Mesenteric fat pad (tissue), 1 donor: ENCODE measurements at regions not wholly inside any gene's neighbourhood (a gene's known extent, or its start where the extent isn't known, plus 50 kb on each side); places are given as distances from the start of the nearest gene placed in this dataset.
"Not testable (repeated sequence)": the region's sequence is repeated elsewhere in the genome, so short reads cannot be mapped to it uniquely, and the experiment has no call there.

Source experiments
- DNase-seq: peaks from one replicate; pipeline ENCODE4 v3.0.0-alpha.2; 2020; ENCODE audit warnings: low spot score
- donor health status: DM: yes; HTN: yes; CAD: no.

- DNase-seq: not testable (repeated sequence)
These were observed 142.2 kb upstream of the ZNF722 start for GRCh38 chr7:63856466-63856865.

DNA sequence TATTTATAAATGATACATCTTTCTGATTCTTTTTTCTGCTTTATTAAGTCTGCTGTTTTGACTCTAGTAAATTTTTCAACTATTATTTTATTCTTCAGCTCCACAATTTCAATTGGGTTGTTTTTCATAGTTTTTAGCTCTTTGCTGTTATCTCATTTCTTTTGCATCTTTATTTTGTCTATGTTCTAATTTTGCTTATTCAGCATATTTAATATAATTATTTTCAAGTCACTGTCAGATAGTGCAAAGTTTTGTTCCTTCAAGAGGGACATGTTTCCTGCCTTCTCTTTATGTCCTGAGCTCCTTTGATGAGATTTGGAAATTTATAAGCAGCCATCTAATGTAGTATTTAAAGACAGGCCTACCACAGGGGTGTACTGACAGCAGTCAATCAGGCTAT lies 131.5 kb upstream of the ZNF722 start:
- DNase-seq: no peak

DNA sequence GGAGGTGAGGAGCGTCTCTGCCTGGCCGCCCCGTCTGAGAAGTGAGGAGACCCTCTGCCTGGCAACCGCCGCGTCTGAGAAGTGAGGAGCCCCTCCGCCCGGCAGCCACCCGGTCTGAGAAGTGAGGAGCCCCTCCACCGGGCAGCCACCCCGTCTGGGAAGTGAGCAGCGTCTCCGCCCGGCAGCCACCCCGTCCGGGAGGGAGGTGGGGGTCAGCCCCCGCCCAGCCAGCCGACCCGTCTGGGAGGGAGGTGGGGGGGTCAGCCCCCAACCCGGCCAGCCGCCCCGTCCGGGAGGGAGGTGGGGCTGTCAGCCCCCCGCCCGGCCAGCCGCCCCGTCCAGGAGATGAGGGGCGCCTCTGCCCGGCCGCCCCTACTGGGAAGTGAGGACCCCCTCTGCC lies 124.4 kb upstream of the ZNF722 start:
- not testable (repeated sequence) for DNase-seq

DNA sequence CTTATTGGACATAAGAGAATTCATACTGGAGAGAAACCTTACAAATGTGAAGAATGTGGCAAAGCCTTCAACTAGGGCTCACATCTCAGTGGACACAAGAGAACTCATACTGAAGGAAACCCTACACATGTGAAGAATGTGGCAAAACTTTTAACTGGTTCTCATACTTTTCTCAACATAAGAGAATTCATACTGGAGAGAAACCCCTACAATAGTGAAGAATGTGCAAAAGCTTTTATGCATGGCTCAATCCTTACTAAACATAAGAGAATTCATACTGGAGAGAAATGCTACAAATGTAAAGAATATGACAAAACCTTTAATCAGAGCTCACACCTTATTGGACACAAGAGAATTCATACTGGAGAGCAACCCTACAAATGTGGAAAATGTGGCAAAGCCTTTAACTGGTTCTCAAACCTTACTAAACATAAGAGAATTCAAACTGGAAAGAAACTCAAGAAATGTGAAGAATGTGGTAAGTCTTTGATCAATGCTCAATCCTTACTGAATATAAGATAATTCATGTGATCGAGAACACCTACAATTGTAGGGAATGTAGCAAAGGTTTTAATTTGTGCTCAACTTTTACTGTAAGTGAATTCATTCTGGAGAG lies 121.8 kb upstream of the ZNF722 start:
- DNase-seq: no peak

- no peak for DNase-seq
These were observed 111.6 kb upstream of the ZNF722 start for GRCh38 chr7:63887031-63887430.

- peak; percentile 92 for DNase-seq
These were observed 98.8 kb upstream of the ZNF722 start for GRCh38 chr7:63899691-63900393.

GRCh38 chr7:63900394-63901203 lies 98.0 kb upstream of the ZNF722 start:
- peak; percentile 97 for DNase-seq

DNA sequence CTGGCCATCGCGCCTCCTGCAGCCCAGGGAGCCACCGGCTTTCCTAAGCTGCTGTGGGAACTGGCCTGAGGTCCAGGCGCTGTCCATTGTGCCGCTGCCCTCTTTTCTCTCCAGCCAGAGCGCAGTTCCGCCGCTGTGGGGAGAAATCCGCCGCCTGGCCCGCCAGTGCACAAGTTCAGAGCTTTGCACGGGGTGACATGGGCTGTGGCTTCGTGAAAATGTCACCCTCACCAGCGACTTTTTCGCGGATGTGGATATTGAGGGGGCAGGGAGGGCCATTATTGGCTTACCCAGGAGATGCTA lies 97.5 kb upstream of the ZNF722 start:
- not testable (repeated sequence) for DNase-seq

DNA sequence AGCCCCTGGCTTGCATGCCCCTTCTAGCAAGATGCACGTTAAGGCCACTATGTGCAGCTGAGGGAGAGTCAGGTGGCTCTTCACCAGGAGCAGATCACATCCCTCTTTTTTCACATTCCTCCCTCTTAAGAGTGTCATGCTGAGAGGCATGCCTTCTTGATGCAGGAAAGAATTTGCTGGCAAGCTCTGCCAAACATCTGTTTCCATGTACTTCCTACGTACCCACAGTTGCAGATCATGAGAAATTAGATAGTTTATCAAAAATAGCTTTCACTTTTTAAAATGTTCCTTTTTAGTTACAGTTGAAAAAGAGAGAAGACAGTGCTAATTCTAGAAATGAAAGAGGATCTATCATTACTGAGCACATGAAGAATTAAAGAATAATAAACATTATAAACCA lies 79.7 kb upstream of the ZNF722 start:
- DNase-seq: no peak

GRCh38 chr7:63925262-63925625 lies 73.4 kb upstream of the ZNF722 start:
- DNase-seq: no peak

GRCh38 chr7:63925626-63926460 lies 72.8 kb upstream of the ZNF722 start:
- peak; percentile 95 for DNase-seq

GRCh38 chr7:63927261-63927660 lies 71.4 kb upstream of the ZNF722 start:
- no peak for DNase-seq

GRCh38 chr7:63931057-63931600 lies 67.5 kb upstream of the ZNF722 start:
- DNase-seq: no peak

- no peak for DNase-seq
These were observed 66.6 kb upstream of the ZNF722 start for GRCh38 chr7:63931985-63932577.
